ENCODE measurements at regions not wholly inside any gene's neighbourhood (a gene's known extent, or its start where the extent isn't known, plus 50 kb on each side); places are given as distances from the start of the nearest gene placed in this dataset.

GRCh38 chr11:19598456-19598855, 114.2 kb upstream of the NAV2 start:
- Mint-ChIP-seq H3K36me3 (ENCODE audit: insufficient read depth) (no peaks in the 10 kb centered on the region), H3K27ac (no peak overlapping the region), H3K9me3 (no peaks in the 10 kb centered on the region), H3K4me3 (no peak overlapping the region), H3K27me3 (peaks cover 50 to 71% of the 10 kb centered on the region in 2 donors), H3K4me1 (ENCODE audit: low read depth in 2 of 2) (no peaks in the 10 kb centered on the region)
- ATAC-seq (replicated peaks) (no peak), DNase-seq (no peak)

- ATAC-seq (replicated peaks): no peak
Observed at GRCh38 chr11:19597876-19598275, 114.8 kb upstream of the NAV2 start.

GRCh38 chr11:19597206-19597605, 115.4 kb upstream of the NAV2 start:
- Mint-ChIP-seq H3K27me3 (peaks cover 42 to 60% of the 10 kb centered on the region in 2 donors), H3K9me3 (no peaks in the 10 kb centered on the region), H3K4me1 (ENCODE audit: low read depth in 2 of 2) (no peaks in the 10 kb centered on the region), H3K36me3 (ENCODE audit: insufficient read depth) (no peaks in the 10 kb centered on the region), H3K4me3 (no peak overlapping the region), H3K27ac (no peak overlapping the region)
- no peak for ATAC-seq (replicated peaks)
- no peak for DNase-seq

More at GRCh38 chr11:19597876-19598275, 114.8 kb upstream of the NAV2 start:
- peaks cover 46 to 67% of the 10 kb centered on the region in 2 donors for H3K27me3 Mint-ChIP-seq
- no peak overlapping the region for H3K4me3 Mint-ChIP-seq
- DNase-seq: no peak
- H3K9me3 Mint-ChIP-seq: no peaks in the 10 kb centered on the region
- H3K4me1 Mint-ChIP-seq (ENCODE audit: low read depth in 2 of 2): no peaks in the 10 kb centered on the region
- no peaks in the 10 kb centered on the region for H3K36me3 Mint-ChIP-seq (ENCODE audit: insufficient read depth)
- no peak overlapping the region for H3K27ac Mint-ChIP-seq

GRCh38 chr11:19595840-19596751, 116.5 kb upstream of the NAV2 start:
- no peaks in the 10 kb centered on the region for H3K9me3 Mint-ChIP-seq
- H3K4me3 Mint-ChIP-seq: no peak overlapping the region
- peaks cover 41 to 53% of the 10 kb centered on the region in 2 donors for H3K27me3 Mint-ChIP-seq
- H3K36me3 Mint-ChIP-seq (ENCODE audit: insufficient read depth): no peaks in the 10 kb centered on the region
- no peak for ATAC-seq (replicated peaks)
- no peak for DNase-seq
- H3K4me1 Mint-ChIP-seq (ENCODE audit: low read depth in 2 of 2): no peaks in the 10 kb centered on the region
- H3K27ac Mint-ChIP-seq: no peak overlapping the region

GRCh38 chr11:19595499-19595839, 117.2 kb upstream of the NAV2 start:
- DNase-seq (no peak), ATAC-seq (replicated peaks) (no peak)
- H3K9me3 Mint-ChIP-seq: no peaks in the 10 kb centered on the region
- H3K27ac Mint-ChIP-seq: no peak overlapping the region
- H3K4me1 Mint-ChIP-seq (ENCODE audit: low read depth in 2 of 2): no peaks in the 10 kb centered on the region
- peaks cover 39 to 48% of the 10 kb centered on the region in 2 donors for H3K27me3 Mint-ChIP-seq
- H3K36me3 Mint-ChIP-seq (ENCODE audit: insufficient read depth): no peaks in the 10 kb centered on the region
- H3K4me3 Mint-ChIP-seq: no peak overlapping the region

GRCh38 chr11:19594326-19594725, 118.3 kb upstream of the NAV2 start:
- no peak overlapping the region for H3K27ac Mint-ChIP-seq

GRCh38 chr11:19592842-19593241, 119.8 kb upstream of the NAV2 start:
- H3K9me3 Mint-ChIP-seq: no peaks in the 10 kb centered on the region
- no peak overlapping the region for H3K4me3 Mint-ChIP-seq
- H3K36me3 Mint-ChIP-seq (ENCODE audit: insufficient read depth): no peaks in the 10 kb centered on the region
- no peak for DNase-seq
- H3K4me1 Mint-ChIP-seq (ENCODE audit: low read depth in 2 of 2): no peaks in the 10 kb centered on the region
- no peak for ATAC-seq (replicated peaks)
- no peak overlapping the region for H3K27ac Mint-ChIP-seq
- peaks cover 40 to 55% of the 10 kb centered on the region in 2 donors for H3K27me3 Mint-ChIP-seq

More at GRCh38 chr11:19594326-19594725, 118.3 kb upstream of the NAV2 start:
- H3K36me3 Mint-ChIP-seq (ENCODE audit: insufficient read depth): no peaks in the 10 kb centered on the region
- peaks cover 34 to 53% of the 10 kb centered on the region in 2 donors for H3K27me3 Mint-ChIP-seq
- H3K4me3 Mint-ChIP-seq: no peak overlapping the region
- ATAC-seq (replicated peaks): no peak
- no peak for DNase-seq
- H3K9me3 Mint-ChIP-seq: no peaks in the 10 kb centered on the region
- H3K4me1 Mint-ChIP-seq (ENCODE audit: low read depth in 2 of 2): no peaks in the 10 kb centered on the region

- Mint-ChIP-seq H3K4me1 (ENCODE audit: low read depth in 2 of 2) (no peaks in the 10 kb centered on the region), H3K9me3 (no peaks in the 10 kb centered on the region), H3K36me3 (ENCODE audit: insufficient read depth) (no peaks in the 10 kb centered on the region), H3K4me3 (no peak overlapping the region), H3K27ac (no peak overlapping the region), H3K27me3 (peaks cover 38 to 44% of the 10 kb centered on the region in 2 donors)
- DNase-seq (no peak), ATAC-seq (replicated peaks) (no peak)
Observed at GRCh38 chr11:19589567-19590260, 122.9 kb upstream of the NAV2 start.

GRCh38 chr11:19587979-19588378, 124.7 kb upstream of the NAV2 start:
- ATAC-seq (replicated peaks): no peak
- Mint-ChIP-seq H3K4me3 (no peak overlapping the region), H3K9me3 (no peaks in the 10 kb centered on the region), H3K4me1 (ENCODE audit: low read depth in 2 of 2) (no peaks in the 10 kb centered on the region), H3K27ac (no peak overlapping the region), H3K36me3 (ENCODE audit: insufficient read depth) (no peaks in the 10 kb centered on the region), H3K27me3 (peaks cover 28 to 35% of the 10 kb centered on the region in 2 donors)
- DNase-seq: no peak

GRCh38 chr11:19580646-19581045, 132.0 kb upstream of the NAV2 start:
- H3K4me3 Mint-ChIP-seq: no peak overlapping the region

GRCh38 chr11:19579957-19580356, 132.7 kb upstream of the NAV2 start:
- Mint-ChIP-seq H3K27me3 (peaks cover 6 to 7% of the 10 kb centered on the region in 2 donors), H3K36me3 (ENCODE audit: insufficient read depth) (no peaks in the 10 kb centered on the region), H3K4me1 (ENCODE audit: low read depth in 2 of 2) (no peaks in the 10 kb centered on the region), H3K9me3 (no peaks in the 10 kb centered on the region), H3K27ac (no peak overlapping the region), H3K4me3 (no peak overlapping the region)
- ATAC-seq (replicated peaks) (no peak), DNase-seq (no peak)

More at GRCh38 chr11:19580646-19581045, 132.0 kb upstream of the NAV2 start:
- no peak for ATAC-seq (replicated peaks)
- Mint-ChIP-seq H3K9me3 (no peaks in the 10 kb centered on the region), H3K27me3 (peaks cover 7 to 9% of the 10 kb centered on the region in 2 donors), H3K4me1 (ENCODE audit: low read depth in 2 of 2) (no peaks in the 10 kb centered on the region), H3K36me3 (ENCODE audit: insufficient read depth) (no peaks in the 10 kb centered on the region), H3K27ac (no peak overlapping the region)
- no peak for DNase-seq

- H3K9me3 Mint-ChIP-seq: no peaks in the 10 kb centered on the region
- ATAC-seq (replicated peaks) (no peak), DNase-seq (no peak)
- no peak overlapping the region for H3K4me3 Mint-ChIP-seq
- H3K36me3 Mint-ChIP-seq (ENCODE audit: insufficient read depth): no peaks in the 10 kb centered on the region
- H3K27me3 Mint-ChIP-seq: no peaks in the 10 kb centered on the region
- H3K27ac Mint-ChIP-seq: no peak overlapping the region
- H3K4me1 Mint-ChIP-seq (ENCODE audit: low read depth in 2 of 2): no peaks in the 10 kb centered on the region
Observed at GRCh38 chr11:19578871-19579270, 133.8 kb upstream of the NAV2 start.

GRCh38 chr11:19577976-19578619, 134.5 kb upstream of the NAV2 start:
- H3K4me1 Mint-ChIP-seq (ENCODE audit: low read depth in 2 of 2): no peaks in the 10 kb centered on the region
- no peaks in the 10 kb centered on the region for H3K9me3 Mint-ChIP-seq
- H3K27ac Mint-ChIP-seq: no peak overlapping the region
- no peak for ATAC-seq (replicated peaks)
- no peak for DNase-seq
- H3K36me3 Mint-ChIP-seq (ENCODE audit: insufficient read depth): no peaks in the 10 kb centered on the region
- H3K4me3 Mint-ChIP-seq: no peak overlapping the region
- no peaks in the 10 kb centered on the region for H3K27me3 Mint-ChIP-seq

All from effector memory CD8-positive, alpha-beta T cell (primary cell).